Inferior parietal cortex (tissue), 1 donor: ENCODE measurements at regions not wholly inside any gene's neighbourhood (a gene's known extent, or its start where the extent isn't known, plus 50 kb on each side); places are given as distances from the start of the nearest gene placed in this dataset.

Source experiments
- DNase-seq: peaks from one replicate; pipeline ENCODE4 v3.0.0-alpha.2; 2016; ENCODE audit errors: extremely low spot score

- DNase-seq = no peak
These were observed 199.7 kb downstream of the KATNAL1 start for GRCh38 chr13:30107521-30108136.

- DNase-seq = no peak
These were observed 200.2 kb downstream of the KATNAL1 start for GRCh38 chr13:30107121-30107520.

- DNase-seq = no peak
These were observed 202.0 kb downstream of the KATNAL1 start for GRCh38 chr13:30105381-30105780.

- DNase-seq = no peak
These were observed 204.1 kb downstream of the KATNAL1 start for GRCh38 chr13:30103161-30103840.

- DNase-seq = no peak
These were observed 207.1 kb downstream of the KATNAL1 start for GRCh38 chr13:30100226-30100625.

- DNase-seq = no peak
These were observed 209.7 kb downstream of the KATNAL1 start for GRCh38 chr13:30097701-30098100.

- DNase-seq = no peak
These were observed 210.3 kb downstream of the KATNAL1 start for GRCh38 chr13:30097089-30097488.

- DNase-seq = no peak
These were observed 213.3 kb downstream of the KATNAL1 start for GRCh38 chr13:30094015-30094414.

- no peak for DNase-seq
These were observed 214.1 kb downstream of the KATNAL1 start for GRCh38 chr13:30093236-30093635.

- DNase-seq = no peak
These were observed 215.7 kb downstream of the KATNAL1 start for GRCh38 chr13:30091691-30092090.

GRCh38 chr13:30091035-30091434 lies 216.3 kb downstream of the KATNAL1 start:
- no peak for DNase-seq

GRCh38 chr13:30088312-30088855 lies 219.0 kb downstream of the KATNAL1 start:
- no peak for DNase-seq

- DNase-seq = no peak
These were observed 222.3 kb downstream of the KATNAL1 start for GRCh38 chr13:30085087-30085486.

GRCh38 chr13:30082391-30082790 lies 225.0 kb downstream of the KATNAL1 start:
- DNase-seq = no peak

- no peak for DNase-seq
These were observed 226.0 kb downstream of the KATNAL1 start for GRCh38 chr13:30081331-30081730.

- DNase-seq = no peak
These were observed 227.8 kb downstream of the KATNAL1 start for GRCh38 chr13:30079501-30079900.

GRCh38 chr13:30078059-30078458 lies 227.6 kb upstream of the UBL3 start:
- no peak for DNase-seq

GRCh38 chr13:30077240-30077735 lies 226.9 kb upstream of the UBL3 start:
- DNase-seq = no peak

- no peak for DNase-seq
These were observed 224.7 kb upstream of the UBL3 start for GRCh38 chr13:30074955-30075614.

GRCh38 chr13:30074431-30074830 lies 224.0 kb upstream of the UBL3 start:
- DNase-seq = no peak

- DNase-seq = no peak
These were observed 222.4 kb upstream of the UBL3 start for GRCh38 chr13:30072818-30073186.

GRCh38 chr13:30071969-30072817 lies 221.8 kb upstream of the UBL3 start:
- no peak for DNase-seq
